ENCODE measurements at regions not wholly inside any gene's neighbourhood (a gene's known extent, or its start where the extent isn't known, plus 50 kb on each side); places are given as distances from the start of the nearest gene placed in this dataset.
"Not testable (repeated sequence)": the region's sequence is repeated elsewhere in the genome, so short reads cannot be mapped to it uniquely, and the experiment has no call there.

DNA sequence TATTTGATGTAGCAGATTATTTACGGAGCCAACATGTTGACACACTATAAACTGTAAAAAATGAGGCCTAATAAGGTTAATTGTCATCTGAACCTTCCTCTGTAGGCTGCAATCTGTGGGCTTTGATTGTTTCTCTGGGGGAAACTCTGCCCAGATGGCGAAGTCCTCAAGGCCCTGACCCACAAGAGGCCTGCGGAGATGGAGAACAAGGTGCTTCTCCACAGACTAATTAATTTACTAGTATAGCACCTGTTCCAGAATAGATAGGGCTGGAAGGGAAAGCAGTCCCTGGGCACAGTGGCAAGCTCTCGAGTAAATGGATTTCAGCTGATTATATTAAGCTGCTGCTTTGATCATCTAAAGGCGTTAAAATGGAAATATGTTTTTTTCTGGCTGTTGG, 338.8 kb upstream of the DNAJC19 start:
- Histone ChIP-seq H3K9me3 (ENCODE audit: insufficient read depth, low read length, severe bottlenecking) (no peaks in the 10 kb centered on the region), H4K20me1 (ENCODE audit: insufficient read depth, low read length) (no peaks in the 10 kb centered on the region), H3K9ac (ENCODE audit: low read depth, low read length) (no peak overlapping the region), H3K79me2 (ENCODE audit: insufficient read depth, low read length) (no peaks in the 10 kb centered on the region), H2AFZ (ENCODE audit: low read depth, low read length) (no peak overlapping the region), H3K36me3 (ENCODE audit: insufficient read depth, low read length) (no peaks in the 10 kb centered on the region), H3K27ac (ENCODE audit: low read length) (no peak overlapping the region), H3K4me2 (ENCODE audit: insufficient read depth, low read length) (no peak overlapping the region), H3K4me3 (ENCODE audit: low read depth in 1 of 2, low read length in 2 of 2) (no peak overlapping the region), H3K27me3 (ENCODE audit: insufficient read depth, low read length, poor library complexity) (no peaks in the 10 kb centered on the region), H3K4me1 (ENCODE audit: insufficient read depth, low read length) (no peaks in the 10 kb centered on the region)
- no peak for TF ChIP-seq EZH2 (IDR thresholded peaks at IDR 0.05; ENCODE audit: borderline replicate concordance, low read depth, low read length, severe bottlenecking)
- TF ChIP-seq, protein P1, sequence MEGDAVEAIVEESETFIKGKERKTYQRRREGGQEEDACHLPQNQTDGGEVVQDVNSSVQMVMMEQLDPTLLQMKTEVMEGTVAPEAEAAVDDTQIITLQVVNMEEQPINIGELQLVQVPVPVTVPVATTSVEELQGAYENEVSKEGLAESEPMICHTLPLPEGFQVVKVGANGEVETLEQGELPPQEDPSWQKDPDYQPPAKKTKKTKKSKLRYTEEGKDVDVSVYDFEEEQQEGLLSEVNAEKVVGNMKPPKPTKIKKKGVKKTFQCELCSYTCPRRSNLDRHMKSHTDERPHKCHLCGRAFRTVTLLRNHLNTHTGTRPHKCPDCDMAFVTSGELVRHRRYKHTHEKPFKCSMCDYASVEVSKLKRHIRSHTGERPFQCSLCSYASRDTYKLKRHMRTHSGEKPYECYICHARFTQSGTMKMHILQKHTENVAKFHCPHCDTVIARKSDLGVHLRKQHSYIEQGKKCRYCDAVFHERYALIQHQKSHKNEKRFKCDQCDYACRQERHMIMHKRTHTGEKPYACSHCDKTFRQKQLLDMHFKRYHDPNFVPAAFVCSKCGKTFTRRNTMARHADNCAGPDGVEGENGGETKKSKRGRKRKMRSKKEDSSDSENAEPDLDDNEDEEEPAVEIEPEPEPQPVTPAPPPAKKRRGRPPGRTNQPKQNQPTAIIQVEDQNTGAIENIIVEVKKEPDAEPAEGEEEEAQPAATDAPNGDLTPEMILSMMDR (IDR thresholded peaks at IDR 0.05; ENCODE audit: borderline replicate concordance, extremely low read depth, low read length, poor library complexity, severe bottlenecking): no peak
- ATAC-seq (ENCODE audit: insufficient read depth, low read depth) (no peak), DNase-seq (no peak)

DNA sequence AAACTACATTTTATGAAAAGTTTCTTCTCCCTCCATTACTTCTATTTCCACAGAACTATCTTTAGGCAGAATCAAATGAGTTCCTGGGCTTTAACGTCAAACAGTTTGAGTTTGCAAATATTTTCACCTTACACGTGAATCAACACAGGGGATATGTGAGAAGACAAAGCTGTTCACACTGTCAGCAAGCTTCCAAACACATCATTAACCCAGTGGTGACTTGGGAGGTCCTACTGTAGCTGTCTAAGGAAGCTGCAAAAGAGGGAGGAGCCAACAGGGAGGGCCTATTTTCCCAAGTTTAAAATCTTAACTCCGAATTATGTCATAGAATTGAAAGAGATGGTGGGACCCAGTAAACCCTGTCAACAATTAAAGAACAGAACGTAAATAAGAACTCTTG, 337.8 kb upstream of the DNAJC19 start:
- Histone ChIP-seq H2AFZ (ENCODE audit: low read depth, low read length) (no peak overlapping the region), H3K36me3 (ENCODE audit: insufficient read depth, low read length) (no peaks in the 10 kb centered on the region), H3K9me3 (ENCODE audit: insufficient read depth, low read length, severe bottlenecking) (no peaks in the 10 kb centered on the region), H3K4me3 (ENCODE audit: low read depth in 1 of 2, low read length in 2 of 2) (no peak overlapping the region), H4K20me1 (ENCODE audit: insufficient read depth, low read length) (no peaks in the 10 kb centered on the region), H3K27ac (ENCODE audit: low read length) (no peak overlapping the region), H3K79me2 (ENCODE audit: insufficient read depth, low read length) (no peaks in the 10 kb centered on the region), H3K27me3 (ENCODE audit: insufficient read depth, low read length, poor library complexity) (no peaks in the 10 kb centered on the region), H3K4me1 (ENCODE audit: insufficient read depth, low read length) (no peaks in the 10 kb centered on the region), H3K9ac (ENCODE audit: low read depth, low read length) (no peak overlapping the region), H3K4me2 (ENCODE audit: insufficient read depth, low read length) (no peak overlapping the region)
- ATAC-seq (ENCODE audit: insufficient read depth, low read depth) (no peak), DNase-seq (no peak)
- TF ChIP-seq EZH2 (IDR thresholded peaks at IDR 0.05; ENCODE audit: borderline replicate concordance, low read depth, low read length, severe bottlenecking): no peak
- TF ChIP-seq, protein P1 (IDR thresholded peaks at IDR 0.05; ENCODE audit: borderline replicate concordance, extremely low read depth, low read length, poor library complexity, severe bottlenecking): no peak

DNA sequence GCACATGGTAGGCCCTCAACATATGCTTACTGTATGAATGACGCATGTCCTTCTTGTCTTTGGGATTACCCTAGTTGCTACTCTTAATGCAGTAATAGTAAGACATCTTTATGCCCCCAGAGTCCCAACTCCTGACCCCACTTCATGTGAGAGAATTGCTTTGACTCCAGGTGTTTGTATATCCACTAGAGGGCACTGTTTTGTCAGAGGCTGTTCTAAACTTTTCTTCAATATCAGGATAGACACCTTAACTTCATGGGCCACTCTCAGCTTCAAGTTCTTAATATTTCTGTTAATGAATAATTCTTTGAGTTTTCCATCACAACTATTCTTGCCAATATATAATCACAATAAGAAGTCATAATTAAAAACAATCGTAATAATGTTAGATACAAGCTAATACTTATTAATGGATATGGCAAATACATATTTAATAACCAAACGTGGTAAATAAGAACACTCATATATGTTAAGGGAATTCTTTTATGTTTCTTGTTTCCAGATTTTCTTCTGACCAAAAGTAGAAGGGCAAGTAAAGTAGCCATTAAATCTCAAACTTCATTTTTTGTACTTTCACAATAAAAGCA, 337.2 kb upstream of the DNAJC19 start:
- Histone ChIP-seq H2AFZ (ENCODE audit: low read depth, low read length) (no peak overlapping the region), H3K36me3 (ENCODE audit: insufficient read depth, low read length) (no peaks in the 10 kb centered on the region), H3K27me3 (ENCODE audit: insufficient read depth, low read length, poor library complexity) (no peaks in the 10 kb centered on the region), H3K4me3 (ENCODE audit: low read depth in 1 of 2, low read length in 2 of 2) (no peak overlapping the region), H3K4me2 (ENCODE audit: insufficient read depth, low read length) (no peak overlapping the region), H3K4me1 (ENCODE audit: insufficient read depth, low read length) (no peaks in the 10 kb centered on the region), H4K20me1 (ENCODE audit: insufficient read depth, low read length) (no peaks in the 10 kb centered on the region), H3K27ac (ENCODE audit: low read length) (no peak overlapping the region), H3K9me3 (ENCODE audit: insufficient read depth, low read length, severe bottlenecking) (no peaks in the 10 kb centered on the region), H3K79me2 (ENCODE audit: insufficient read depth, low read length) (no peaks in the 10 kb centered on the region), H3K9ac (ENCODE audit: low read depth, low read length) (no peak overlapping the region)
- ATAC-seq (ENCODE audit: insufficient read depth, low read depth) (peak; percentile 60; the same call in 1 of the 3 replicates), DNase-seq (no peak)
- no peak for TF ChIP-seq EZH2 (IDR thresholded peaks at IDR 0.05; ENCODE audit: borderline replicate concordance, low read depth, low read length, severe bottlenecking)
- TF ChIP-seq, protein P1 (IDR thresholded peaks at IDR 0.05; ENCODE audit: borderline replicate concordance, extremely low read depth, low read length, poor library complexity, severe bottlenecking): peak; percentile 76

DNA sequence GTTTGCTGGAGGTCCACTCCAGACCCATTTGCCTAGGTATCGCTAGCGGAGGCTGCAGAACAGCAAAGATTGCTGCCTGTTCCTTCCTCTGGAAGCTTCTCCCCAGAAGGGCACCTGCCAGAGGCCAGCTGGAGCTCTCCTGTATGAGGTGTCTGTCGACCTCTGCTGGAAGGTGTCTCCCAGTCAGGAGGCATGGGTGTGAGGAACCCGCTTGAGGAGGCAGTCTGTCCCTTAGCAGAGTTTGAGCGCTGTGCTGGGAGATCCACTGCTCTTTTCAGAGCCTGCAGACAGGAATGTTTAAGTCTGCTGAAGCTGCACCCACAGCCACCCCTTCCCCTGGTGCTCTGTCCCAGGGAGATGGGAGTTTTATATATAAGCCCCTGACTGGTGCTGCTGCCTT, 335.0 kb upstream of the DNAJC19 start:
- ATAC-seq (ENCODE audit: insufficient read depth, low read depth); H3K79me2 ChIP-seq (ENCODE audit: insufficient read depth, low read length); DNase-seq; H4K20me1 ChIP-seq (ENCODE audit: insufficient read depth, low read length); H3K4me1 ChIP-seq (ENCODE audit: insufficient read depth, low read length); H3K27me3 ChIP-seq (ENCODE audit: insufficient read depth, low read length, poor library complexity); H3K9me3 ChIP-seq (ENCODE audit: insufficient read depth, low read length, severe bottlenecking); H2AFZ ChIP-seq (ENCODE audit: low read depth, low read length); H3K9ac ChIP-seq (ENCODE audit: low read depth, low read length); H3K27ac ChIP-seq (ENCODE audit: low read length); H3K4me2 ChIP-seq (ENCODE audit: insufficient read depth, low read length); H3K36me3 ChIP-seq (ENCODE audit: insufficient read depth, low read length); H3K4me3 ChIP-seq (ENCODE audit: low read depth in 1 of 2, low read length in 2 of 2): not testable (repeated sequence)
